OCI-LY1 (cell line): ENCODE measurements at regions not wholly inside any gene's neighbourhood (a gene's known extent, or its start where the extent isn't known, plus 50 kb on each side); places are given as distances from the start of the nearest gene placed in this dataset.

Experiments
- CTCF ChIP-seq: fragments of 200-600 bp; sonication (generic), shearing (Covaris generic); IDR thresholded peaks from 2 replicates; pipeline ENCODE4 v1.5.1; 2017; ENCODE audit warnings: mild to moderate bottlenecking, antibody characterized with exemption, low read length, moderate library complexity, mixed read lengths
- EZH2 ChIP-seq: fragments of 200-600 bp; sonication (generic), shearing (Covaris generic); IDR thresholded peaks from 2 replicates; pipeline ENCODE4 v1.8.0; 2017; ENCODE audit warnings: borderline replicate concordance, mixed run types, mild to moderate bottlenecking, antibody characterized with exemption, low read length, moderate library complexity, mixed read lengths

GRCh38 chr2:145600811-145601210 is 1080.9 kb upstream of the ZEB2 start:
- TF ChIP-seq CTCF, result no peak
- no peak for TF ChIP-seq EZH2
